Peyer's patch (tissue), 4 donors: ENCODE measurements at regions not wholly inside any gene's neighbourhood (a gene's known extent, or its start where the extent isn't known, plus 50 kb on each side); places are given as distances from the start of the nearest gene placed in this dataset.

Experiments
- DNase-seq, 3 donors: peaks; one replicate each; pipeline ENCODE4 v3.0.0-alpha.2; 2017 to 2019
- H3K27ac ChIP-seq, 4 donors: fragments of 200-600 bp; sonication (generic); one replicate each; pipeline ENCODE4 v1.5.1; 2016 to 2019
- H3K27me3 ChIP-seq, 2 donors: fragments of 200-600 bp; sonication (generic); one replicate each; pipeline ENCODE4 v1.5.1; 2019
- H3K36me3 ChIP-seq, 3 donors: fragments of 200-600 bp; sonication (generic); one replicate each; pipeline ENCODE4 v1.5.1; 2016 to 2019
- H3K4me1 ChIP-seq, 4 donors: fragments of 200-600 bp; sonication (generic); one replicate each; pipeline ENCODE4 v1.5.1; 2016 to 2019
- H3K4me3 ChIP-seq, 4 donors: fragments of 200-600 bp; sonication (generic); 1 replicate in 3 of 4; 2 replicates in 1 of 4; pipeline ENCODE4 v1.5.1; 2016 to 2019; ENCODE audit warnings: mild to moderate bottlenecking in 1 of 4
- H3K9me3 ChIP-seq, 4 donors: fragments of 200-600 bp; sonication (generic); one replicate each; pipeline ENCODE4 v1.5.1; 2016 to 2019; ENCODE audit warnings: mild to moderate bottlenecking in 1 of 4
- CTCF ChIP-seq, 6 experiments: fragments of 450-650 bp in 4 of 6; fragments of 200-600 bp in 2 of 6; sonication (generic) in 1 of 6; IDR thresholded peaks; one replicate each; pipeline ENCODE4 v1.5.1; 2017 to 2019; ENCODE audit warnings: antibody characterized with exemption in 6 of 6, mild to moderate bottlenecking in 3 of 6, moderate library complexity in 1 of 6
- POLR2A ChIP-seq, 2 donors: fragments of 450-650 bp; IDR thresholded peaks; one replicate each; pipeline ENCODE4 v1.5.1; 2017; ENCODE audit warnings: antibody characterized with exemption in 2 of 2, mild to moderate bottlenecking in 2 of 2, moderate library complexity in 2 of 2

GRCh38 chr4:52187603-52188002 is 136.5 kb downstream of the SPATA18 start:
- Histone ChIP-seq H3K36me3 (no peaks in the 10 kb centered on the region), H3K27me3 (no peaks in the 10 kb centered on the region), H3K27ac (no peak overlapping the region), H3K9me3 (no peaks in the 10 kb centered on the region), H3K4me3 (no peak overlapping the region), H3K4me1 (no peaks in the 10 kb centered on the region)
- no peak for TF ChIP-seq CTCF (IDR thresholded peaks at IDR 0.05)
- TF ChIP-seq POLR2A (IDR thresholded peaks at IDR 0.05) = no peak
- no peak for DNase-seq

GRCh38 chr4:52192001-52192400 is 140.9 kb downstream of the SPATA18 start:
- Histone ChIP-seq H3K27ac (no peak overlapping the region), H3K36me3 (no peaks in the 10 kb centered on the region), H3K4me3 (no peak overlapping the region), H3K27me3 (no peaks in the 10 kb centered on the region), H3K9me3 (no peaks in the 10 kb centered on the region), H3K4me1 (no peaks in the 10 kb centered on the region)
- TF ChIP-seq CTCF (IDR thresholded peaks at IDR 0.05) = no peak
- no peak for TF ChIP-seq POLR2A (IDR thresholded peaks at IDR 0.05)
- DNase-seq = no peak

- Histone ChIP-seq H3K4me3 (no peak overlapping the region), H3K27me3 (no peaks in the 10 kb centered on the region), H3K36me3 (no peaks in the 10 kb centered on the region), H3K4me1 (no peaks in the 10 kb centered on the region), H3K27ac (no peak overlapping the region), H3K9me3 (no peaks in the 10 kb centered on the region)
- TF ChIP-seq CTCF (IDR thresholded peaks at IDR 0.05) = no peak
- no peak for TF ChIP-seq POLR2A (IDR thresholded peaks at IDR 0.05)
- DNase-seq = no peak
Observed at GRCh38 chr4:52192721-52193135, 141.6 kb downstream of the SPATA18 start.

- Histone ChIP-seq H3K9me3 (no peaks in the 10 kb centered on the region), H3K36me3 (no peaks in the 10 kb centered on the region), H3K4me3 (no peak overlapping the region), H3K4me1 (no peaks in the 10 kb centered on the region), H3K27me3 (no peaks in the 10 kb centered on the region), H3K27ac (no peak overlapping the region)
- TF ChIP-seq POLR2A (IDR thresholded peaks at IDR 0.05) (no peak), CTCF (IDR thresholded peaks at IDR 0.05) (no peak)
- DNase-seq = no peak
Observed at GRCh38 chr4:52195869-52196268, 144.8 kb downstream of the SPATA18 start.

- Histone ChIP-seq H3K4me3 (no peak overlapping the region), H3K27me3 (no peaks in the 10 kb centered on the region), H3K36me3 (no peaks in the 10 kb centered on the region), H3K4me1 (no peaks in the 10 kb centered on the region), H3K9me3 (no peaks in the 10 kb centered on the region), H3K27ac (no peak overlapping the region)
- DNase-seq = no peak
- TF ChIP-seq POLR2A (IDR thresholded peaks at IDR 0.05) = no peak
- no peak for TF ChIP-seq CTCF (IDR thresholded peaks at IDR 0.05)
Observed at GRCh38 chr4:52196606-52197130, 145.6 kb downstream of the SPATA18 start.

- TF ChIP-seq POLR2A (IDR thresholded peaks at IDR 0.05) (no peak), CTCF (IDR thresholded peaks at IDR 0.05) (no peak)
- Histone ChIP-seq H3K4me3 (no peak overlapping the region), H3K27me3 (no peaks in the 10 kb centered on the region), H3K4me1 (no peaks in the 10 kb centered on the region), H3K27ac (no peak overlapping the region), H3K9me3 (no peaks in the 10 kb centered on the region), H3K36me3 (no peaks in the 10 kb centered on the region)
- no peak for DNase-seq
Observed at GRCh38 chr4:52197306-52197705, 146.2 kb downstream of the SPATA18 start.
